Dendritic cell treated with granulocyte-macrophage colony-stimulating factor and Interleukin-4, amounts not matched to agents 40 ng/mL and 50 ng/mL, for 4 days (primary cell): ENCODE measurements at regions not wholly inside any gene's neighbourhood (a gene's known extent, or its start where the extent isn't known, plus 50 kb on each side); places are given as distances from the start of the nearest gene placed in this dataset.

Experiments
- H3K27ac Mint-ChIP-seq: one replicate; pipeline ENCODE4 v1.8.0; 2022; ENCODE audit warnings: mild to moderate bottlenecking, mixed read lengths
- H3K27me3 Mint-ChIP-seq: one replicate; pipeline ENCODE4 v1.8.0; 2022; ENCODE audit warnings: mild to moderate bottlenecking, mixed read lengths
- H3K36me3 Mint-ChIP-seq: one replicate; pipeline ENCODE4 v1.8.0; 2022; ENCODE audit warnings: low read depth, mixed read lengths
- H3K4me1 Mint-ChIP-seq: one replicate; pipeline ENCODE4 v1.8.0; 2022; ENCODE audit warnings: low read depth, mixed read lengths
- H3K4me3 Mint-ChIP-seq: one replicate; pipeline ENCODE4 v1.8.0; 2022; ENCODE audit warnings: mild to moderate bottlenecking, moderate library complexity, mixed read lengths
- H3K9me3 Mint-ChIP-seq: one replicate; pipeline ENCODE4 v1.8.0; 2022; ENCODE audit warnings: mixed read lengths
- intact Hi-C: fragments of 100-400 bp; cut with micrococcal nuclease; formaldehyde crosslinking; loops from one replicate; pipeline ENCODE4 v1.15.0; 2022

GRCh38 chr18:34280000-34280399, 55.3 kb upstream of the NOL4 start:
- no peak overlapping the region for H3K4me3 Mint-ChIP-seq
- H3K9me3 Mint-ChIP-seq, result no peaks in the 10 kb centered on the region
- H3K27me3 Mint-ChIP-seq, result no peaks in the 10 kb centered on the region
- intact Hi-C loops, result no loop called here
- H3K36me3 Mint-ChIP-seq, result no peaks in the 10 kb centered on the region
- no peak overlapping the region for H3K27ac Mint-ChIP-seq
- no peaks in the 10 kb centered on the region for H3K4me1 Mint-ChIP-seq

GRCh38 chr18:34280653-34281052, 55.9 kb upstream of the NOL4 start:
- no peaks in the 10 kb centered on the region for H3K27me3 Mint-ChIP-seq
- no peak overlapping the region for H3K4me3 Mint-ChIP-seq
- H3K27ac Mint-ChIP-seq, result no peak overlapping the region
- no peaks in the 10 kb centered on the region for H3K36me3 Mint-ChIP-seq
- H3K9me3 Mint-ChIP-seq, result no peaks in the 10 kb centered on the region
- no peaks in the 10 kb centered on the region for H3K4me1 Mint-ChIP-seq
- intact Hi-C loops, result no loop called here

GRCh38 chr18:34281290-34281689, 56.6 kb upstream of the NOL4 start:
- intact Hi-C loops, result no loop called here
- Mint-ChIP-seq H3K9me3 (no peaks in the 10 kb centered on the region), H3K4me1 (no peaks in the 10 kb centered on the region), H3K4me3 (no peak overlapping the region), H3K27ac (no peak overlapping the region), H3K27me3 (no peaks in the 10 kb centered on the region), H3K36me3 (no peaks in the 10 kb centered on the region)

- Mint-ChIP-seq H3K4me3 (no peak overlapping the region), H3K36me3 (no peaks in the 10 kb centered on the region), H3K9me3 (peaks cover 1% of the 10 kb centered on the region), H3K4me1 (no peaks in the 10 kb centered on the region), H3K27ac (no peak overlapping the region), H3K27me3 (no peaks in the 10 kb centered on the region)
- intact Hi-C loops, result no loop called here
Observed at GRCh38 chr18:34281722-34282121, 57.0 kb upstream of the NOL4 start.

GRCh38 chr18:34283506-34283905, 58.8 kb upstream of the NOL4 start:
- no peaks in the 10 kb centered on the region for H3K36me3 Mint-ChIP-seq
- H3K27me3 Mint-ChIP-seq, result no peaks in the 10 kb centered on the region
- no peak overlapping the region for H3K4me3 Mint-ChIP-seq
- peaks cover 16% of the 10 kb centered on the region for H3K9me3 Mint-ChIP-seq
- H3K4me1 Mint-ChIP-seq, result no peaks in the 10 kb centered on the region
- no peak overlapping the region for H3K27ac Mint-ChIP-seq
- intact Hi-C loops, result no loop called here

GRCh38 chr18:34287825-34288224, 63.1 kb upstream of the NOL4 start:
- Mint-ChIP-seq H3K4me3 (no peak overlapping the region), H3K4me1 (no peaks in the 10 kb centered on the region), H3K9me3 (peaks cover 18% of the 10 kb centered on the region), H3K27me3 (no peaks in the 10 kb centered on the region), H3K27ac (no peak overlapping the region), H3K36me3 (no peaks in the 10 kb centered on the region)
- intact Hi-C loops, result no loop called here

GRCh38 chr18:34292594-34292993, 67.9 kb upstream of the NOL4 start:
- Mint-ChIP-seq H3K4me1 (no peaks in the 10 kb centered on the region), H3K36me3 (no peaks in the 10 kb centered on the region), H3K4me3 (no peak overlapping the region), H3K9me3 (peaks cover 27% of the 10 kb centered on the region), H3K27me3 (no peaks in the 10 kb centered on the region), H3K27ac (no peak overlapping the region)
- intact Hi-C loops, result no loop called here

- Mint-ChIP-seq H3K27me3 (no peaks in the 10 kb centered on the region), H3K4me3 (no peak overlapping the region), H3K4me1 (no peaks in the 10 kb centered on the region), H3K36me3 (no peaks in the 10 kb centered on the region), H3K27ac (no peak overlapping the region), H3K9me3 (peaks cover 18% of the 10 kb centered on the region)
- intact Hi-C loops, result no loop called here
Observed at GRCh38 chr18:34297287-34297686, 72.6 kb upstream of the NOL4 start.

- Mint-ChIP-seq H3K9me3 (peaks cover 17% of the 10 kb centered on the region), H3K4me1 (no peaks in the 10 kb centered on the region), H3K36me3 (no peaks in the 10 kb centered on the region), H3K27ac (no peak overlapping the region), H3K27me3 (no peaks in the 10 kb centered on the region), H3K4me3 (no peak overlapping the region)
- intact Hi-C loops, result no loop called here
Observed at GRCh38 chr18:34299828-34300227, 75.1 kb upstream of the NOL4 start.

- Mint-ChIP-seq H3K27me3 (no peaks in the 10 kb centered on the region), H3K9me3 (no peaks in the 10 kb centered on the region), H3K4me3 (no peak overlapping the region), H3K27ac (no peak overlapping the region), H3K4me1 (no peaks in the 10 kb centered on the region), H3K36me3 (no peaks in the 10 kb centered on the region)
- intact Hi-C loops, result no loop called here
Observed at GRCh38 chr18:34311468-34311867, 86.8 kb upstream of the NOL4 start.

GRCh38 chr18:34314847-34315246, 90.1 kb upstream of the NOL4 start:
- intact Hi-C loops, result no loop called here
- no peaks in the 10 kb centered on the region for H3K27me3 Mint-ChIP-seq
- H3K4me1 Mint-ChIP-seq, result no peaks in the 10 kb centered on the region
- H3K4me3 Mint-ChIP-seq, result no peak overlapping the region
- no peaks in the 10 kb centered on the region for H3K36me3 Mint-ChIP-seq
- no peaks in the 10 kb centered on the region for H3K9me3 Mint-ChIP-seq
- no peak overlapping the region for H3K27ac Mint-ChIP-seq

GRCh38 chr18:34315591-34316352, 91.1 kb upstream of the NOL4 start:
- H3K9me3 Mint-ChIP-seq, result no peaks in the 10 kb centered on the region
- H3K36me3 Mint-ChIP-seq, result no peaks in the 10 kb centered on the region
- intact Hi-C loops, result no loop called here
- H3K27me3 Mint-ChIP-seq, result no peaks in the 10 kb centered on the region
- H3K4me1 Mint-ChIP-seq, result no peaks in the 10 kb centered on the region
- H3K27ac Mint-ChIP-seq, result no peak overlapping the region
- no peak overlapping the region for H3K4me3 Mint-ChIP-seq

- intact Hi-C loops, result no loop called here
- H3K9me3 Mint-ChIP-seq, result no peaks in the 10 kb centered on the region
- no peak overlapping the region for H3K27ac Mint-ChIP-seq
- H3K4me1 Mint-ChIP-seq, result no peaks in the 10 kb centered on the region
- no peaks in the 10 kb centered on the region for H3K27me3 Mint-ChIP-seq
- no peaks in the 10 kb centered on the region for H3K36me3 Mint-ChIP-seq
- no peak overlapping the region for H3K4me3 Mint-ChIP-seq
Observed at GRCh38 chr18:34320267-34320666, 95.6 kb upstream of the NOL4 start.

- Mint-ChIP-seq H3K9me3 (no peaks in the 10 kb centered on the region), H3K27ac (no peak overlapping the region), H3K27me3 (no peaks in the 10 kb centered on the region), H3K36me3 (no peaks in the 10 kb centered on the region), H3K4me3 (no peak overlapping the region), H3K4me1 (no peaks in the 10 kb centered on the region)
- intact Hi-C loops, result no loop called here
Observed at GRCh38 chr18:34321066-34321465, 96.4 kb upstream of the NOL4 start.
